NT2/D1 (cell line): ENCODE measurements at regions not wholly inside any gene's neighbourhood (a gene's known extent, or its start where the extent isn't known, plus 50 kb on each side); places are given as distances from the start of the nearest gene placed in this dataset.

ENCODE experiments used
- DNase-seq: peaks from one replicate; pipeline ENCODE4 v3.0.0-alpha.2; 2011; ENCODE audit warnings: low read depth, low spot score
- H3K27me3 ChIP-seq: 2 replicates; pipeline ENCODE4 v1.6.0; 2011; ENCODE audit warnings: mild to moderate bottlenecking; ENCODE audit not compliant: insufficient read length, insufficient read depth
- H3K36me3 ChIP-seq: 2 replicates; pipeline ENCODE4 v1.6.1; 2011; ENCODE audit warnings: mild to moderate bottlenecking, low read length, mixed read lengths; ENCODE audit not compliant: insufficient read depth, insufficient read length
- H3K4me1 ChIP-seq: 2 replicates; pipeline ENCODE4 v1.5.1; 2011; ENCODE audit not compliant: insufficient read depth, insufficient read length
- H3K4me3 ChIP-seq: 2 replicates; pipeline ENCODE4 v1.5.1; 2011; ENCODE audit warnings: low read depth; ENCODE audit not compliant: insufficient read length
- H3K9ac ChIP-seq: 2 replicates; pipeline ENCODE4 v1.6.0; 2011; ENCODE audit warnings: low read depth; ENCODE audit not compliant: insufficient read length
- H3K9me3 ChIP-seq: 2 replicates; pipeline ENCODE4 v1.5.1; 2011; ENCODE audit warnings: mild to moderate bottlenecking, low read length; ENCODE audit not compliant: insufficient read depth
- SUZ12 ChIP-seq: IDR thresholded peaks from 2 replicates; pipeline ENCODE4 v1.6.1; 2011; ENCODE audit not compliant: insufficient read length, insufficient read depth; ENCODE audit errors: extremely low read depth
- YY1 ChIP-seq: IDR thresholded peaks from 2 replicates; pipeline ENCODE4 v1.6.1; 2011; ENCODE audit not compliant: insufficient read length, insufficient read depth
- ZNF274 ChIP-seq: IDR thresholded peaks from 2 replicates; pipeline ENCODE4 v1.6.1; 2011; ENCODE audit warnings: mild to moderate bottlenecking, low read depth, low read length

GRCh38 chr6:14921170-14921569 lies 324.7 kb upstream of the JARID2 start:
- peaks cover 5% of the 10 kb centered on the region for H3K4me1 ChIP-seq
- H3K4me3 ChIP-seq, result no peak overlapping the region

GRCh38 chr6:14921878-14922671 lies 323.8 kb upstream of the JARID2 start:
- Histone ChIP-seq H3K9ac (no peak overlapping the region), H3K4me1 (peaks cover 5% of the 10 kb centered on the region), H3K9me3 (no peaks in the 10 kb centered on the region), H3K4me3 (no peak overlapping the region), H3K27me3 (no peaks in the 10 kb centered on the region), H3K36me3 (no peaks in the 10 kb centered on the region)
- TF ChIP-seq ZNF274 (no peak), YY1 (no peak), SUZ12 (no peak)
- no peak for DNase-seq

More at GRCh38 chr6:14921170-14921569, 324.7 kb upstream of the JARID2 start:
- Histone ChIP-seq H3K27me3 (no peaks in the 10 kb centered on the region), H3K9ac (no peak overlapping the region), H3K36me3 (no peaks in the 10 kb centered on the region), H3K9me3 (no peaks in the 10 kb centered on the region)
- TF ChIP-seq ZNF274, result no peak
- TF ChIP-seq YY1, result no peak
- no peak for TF ChIP-seq SUZ12
- DNase-seq, result no peak

- Histone ChIP-seq H3K9me3 (no peaks in the 10 kb centered on the region), H3K4me1 (peaks cover 5% of the 10 kb centered on the region), H3K9ac (no peak overlapping the region), H3K36me3 (no peaks in the 10 kb centered on the region), H3K27me3 (no peaks in the 10 kb centered on the region), H3K4me3 (no peak overlapping the region)
- TF ChIP-seq YY1 (no peak), SUZ12 (no peak), ZNF274 (no peak)
- no peak for DNase-seq
Observed at GRCh38 chr6:14922706-14923460, 323.0 kb upstream of the JARID2 start.

GRCh38 chr6:14924126-14925024 lies 321.5 kb upstream of the JARID2 start:
- Histone ChIP-seq H3K4me1 (peaks cover 5% of the 10 kb centered on the region), H3K36me3 (no peaks in the 10 kb centered on the region), H3K4me3 (no peak overlapping the region), H3K9ac (no peak overlapping the region), H3K27me3 (no peaks in the 10 kb centered on the region), H3K9me3 (no peaks in the 10 kb centered on the region)
- DNase-seq, result no peak
- no peak for TF ChIP-seq SUZ12
- no peak for TF ChIP-seq ZNF274
- no peak for TF ChIP-seq YY1

- no peak overlapping the region for H3K4me3 ChIP-seq
- TF ChIP-seq SUZ12 (no peak), ZNF274 (no peak), YY1 (no peak)
- no peaks in the 10 kb centered on the region for H3K27me3 ChIP-seq
- H3K36me3 ChIP-seq, result no peaks in the 10 kb centered on the region
- no peak overlapping the region for H3K9ac ChIP-seq
- no peaks in the 10 kb centered on the region for H3K9me3 ChIP-seq
- DNase-seq, result no peak
- H3K4me1 ChIP-seq, result peaks cover 5% of the 10 kb centered on the region
Observed at GRCh38 chr6:14925025-14925698, 320.7 kb upstream of the JARID2 start.

- Histone ChIP-seq H3K27me3 (no peaks in the 10 kb centered on the region), H3K4me3 (no peak overlapping the region), H3K4me1 (peaks cover 5% of the 10 kb centered on the region), H3K36me3 (no peaks in the 10 kb centered on the region), H3K9ac (no peak overlapping the region), H3K9me3 (no peaks in the 10 kb centered on the region)
- TF ChIP-seq SUZ12 (no peak), YY1 (no peak), ZNF274 (no peak)
- DNase-seq, result no peak
Observed at GRCh38 chr6:14925699-14926026, 320.2 kb upstream of the JARID2 start.
